ENCODE measurements at regions not wholly inside any gene's neighbourhood (a gene's known extent, or its start where the extent isn't known, plus 50 kb on each side); places are given as distances from the start of the nearest gene placed in this dataset.

DNA sequence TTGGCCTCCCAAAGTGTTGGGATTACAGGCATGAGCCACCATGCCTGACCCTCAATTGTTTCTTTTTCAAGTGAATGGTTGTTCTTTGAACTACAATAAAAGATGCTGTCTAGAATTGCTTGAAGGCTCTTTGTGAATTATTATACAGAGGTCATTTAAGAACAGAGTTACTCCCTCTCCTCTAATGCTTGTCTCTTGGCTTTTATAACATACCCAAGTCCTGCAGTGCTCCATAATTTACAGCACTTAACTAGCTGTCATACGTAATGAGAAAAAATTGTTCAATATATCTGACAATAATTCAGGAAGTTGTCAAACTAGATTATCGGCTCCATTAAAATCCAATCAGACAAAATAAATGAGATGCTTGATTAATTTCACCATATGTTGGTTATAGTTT lies 823.0 kb upstream of the ATXN7L3B start:
- no peak for TF ChIP-seq CTCF (IDR thresholded peaks at IDR 0.05)

DNA sequence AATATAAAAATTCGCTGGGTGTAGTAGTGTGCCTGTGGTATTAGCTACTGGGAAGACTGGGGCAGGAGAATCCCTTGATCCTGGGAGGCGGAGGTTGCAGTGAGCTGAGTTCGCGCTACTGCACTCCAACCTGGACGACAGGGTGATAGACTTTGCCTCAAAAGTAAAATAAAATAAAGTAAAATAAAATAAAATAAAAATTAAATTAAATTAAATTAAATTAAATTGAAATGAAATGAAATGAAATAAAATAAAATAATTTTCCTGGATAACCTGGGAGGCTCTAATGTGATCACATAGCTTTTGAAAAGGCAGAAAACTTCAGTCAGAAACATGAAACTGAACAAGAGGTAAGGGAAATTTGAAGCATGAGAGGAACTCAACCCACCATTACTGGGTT lies 818.4 kb upstream of the ATXN7L3B start:
- no peak for TF ChIP-seq CTCF (IDR thresholded peaks at IDR 0.05)

- no peak for TF ChIP-seq CTCF (IDR thresholded peaks at IDR 0.05)
Observed at GRCh38 chr12:73726881-73727280, 810.8 kb upstream of the ATXN7L3B start.

DNA sequence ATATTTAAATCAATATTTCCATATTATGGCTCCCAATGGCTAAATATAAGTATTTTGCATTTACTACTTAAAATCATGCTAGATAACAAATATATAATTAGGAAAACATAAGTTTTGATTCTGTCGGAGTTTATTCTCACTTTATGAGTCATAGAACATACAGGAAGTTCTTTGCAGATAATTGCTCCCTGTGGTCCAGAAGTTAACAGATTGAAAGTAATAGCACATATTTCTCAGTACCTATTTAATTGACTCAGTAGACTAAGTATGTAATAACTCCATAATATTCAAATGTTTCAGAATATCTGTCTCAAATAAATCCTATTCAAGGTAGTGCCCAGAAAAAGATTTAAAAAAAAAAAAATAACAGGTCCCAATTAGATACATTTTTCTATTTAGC lies 806.0 kb upstream of the ATXN7L3B start:
- TF ChIP-seq CTCF (IDR thresholded peaks at IDR 0.05): no peak

- TF ChIP-seq CTCF (IDR thresholded peaks at IDR 0.05): no peak
Observed at GRCh38 chr12:73769337-73769736, 768.3 kb upstream of the ATXN7L3B start.

- no peak for TF ChIP-seq CTCF (IDR thresholded peaks at IDR 0.05)
Observed at GRCh38 chr12:73798523-73798922, 739.1 kb upstream of the ATXN7L3B start.

GRCh38 chr12:73815072-73815645 lies 722.5 kb upstream of the ATXN7L3B start:
- no peak for TF ChIP-seq CTCF (IDR thresholded peaks at IDR 0.05)

- TF ChIP-seq CTCF (IDR thresholded peaks at IDR 0.05): no peak
Observed at GRCh38 chr12:73817161-73817560, 720.5 kb upstream of the ATXN7L3B start.
